ENCODE measurements at regions not wholly inside any gene's neighbourhood (a gene's known extent, or its start where the extent isn't known, plus 50 kb on each side); places are given as distances from the start of the nearest gene placed in this dataset.

- POLR2A ChIA-PET (ENCODE audit: partially characterized antibody) = no interaction called here
- no peaks in the 10 kb centered on the region for H3K23me2 ChIP-seq (ENCODE audit: low read depth, low read length)
Observed at GRCh38 chr11:92643827-92644226, 325.6 kb upstream of the MTNR1B start.

More at GRCh38 chr11:92643827-92644226, 325.6 kb upstream of the MTNR1B start:
- H3K4me3 ChIP-seq (ENCODE audit: extremely low read depth in 1 of 4, insufficient read depth in 2 of 4, low read depth in 3 of 4, low read length in 4 of 4) = no peak overlapping the region
- H2BK120ac ChIP-seq (replicated peaks; ENCODE audit: low read depth, low read length) = no peak overlapping the region
- no peaks in the 10 kb centered on the region for H3K9me3 ChIP-seq (ENCODE audit: insufficient read depth in 2 of 2, low read depth in 1 of 2, low read length in 1 of 2)
- no peaks in the 10 kb centered on the region for H3K4me1 ChIP-seq (replicated peaks in 1 of 4; ENCODE audit: control insufficient read depth in 3 of 4, insufficient read depth in 4 of 4, low read length in 3 of 4)
- no peaks in the 10 kb centered on the region for H3K79me1 ChIP-seq (ENCODE audit: low read depth, low read length)
- no peak overlapping the region for H3K9ac ChIP-seq (replicated peaks in 1 of 4; ENCODE audit: extremely low read depth in 1 of 4, low read depth in 3 of 4, low read length in 3 of 4)
- DNase-seq (ENCODE audit: low read depth in 1 of 2, low spot score in 2 of 2) (no peak), FAIRE-seq (no peak)
- no peaks in the 10 kb centered on the region for H4K20me1 ChIP-seq (replicated peaks in 1 of 2; ENCODE audit: control insufficient read depth in 1 of 2, insufficient read depth in 2 of 2, low read length in 2 of 2)
- H3K27ac ChIP-seq (ENCODE audit: low read depth, low read length) = no peak overlapping the region
- H4K5ac ChIP-seq (ENCODE audit: insufficient read length, low read depth, low read length) = no peak overlapping the region
- 90% methylated on average over 2 of the region's 2 CpGs; no CpG with 5 or more reads in 1 of the 2 experiments for WGBS, 2 experiments (ENCODE audit: extremely low coverage in 1 of 2, insufficient coverage in 1 of 2, insufficient read length in 1 of 2, insufficient replicate concordance in 2 of 2, low coverage in 1 of 2, low lambda C conversion rate in 2 of 2, missing lambda C conversion rate in 1 of 2)
- no peak for TF ChIP-seq CHD2 (IDR thresholded peaks at IDR 0.05; ENCODE audit: low read length)
- no peak for TF ChIP-seq SP2 (IDR thresholded peaks at IDR 0.05; ENCODE audit: low read length)
- TF ChIP-seq POLR2A (IDR thresholded peaks at IDR 0.05; ENCODE audit: control extremely low read depth in 1 of 2, low read depth in 2 of 2, low read length in 2 of 2) = no peak
- TF ChIP-seq KDM4A (IDR thresholded peaks at IDR 0.05; ENCODE audit: low read depth, low read length, severe bottlenecking) = no peak
- no peak for TF ChIP-seq ASH2L (IDR thresholded peaks at IDR 0.05; ENCODE audit: low read length)
- no peaks in the 10 kb centered on the region for H3K79me2 ChIP-seq (ENCODE audit: control insufficient read depth in 1 of 2, insufficient read depth in 2 of 2, low read length in 2 of 2)
- CTCF ChIA-PET (ENCODE audit: partially characterized antibody) = no interaction called here
- H3K4ac ChIP-seq (replicated peaks; ENCODE audit: insufficient read length, low read depth, low read length) = no peak overlapping the region
- no peak overlapping the region for H2BK12ac ChIP-seq (ENCODE audit: low read depth, low read length)
- no peak overlapping the region for H2BK15ac ChIP-seq (ENCODE audit: low read length)
- H2BK20ac ChIP-seq (ENCODE audit: low read length) = no peak overlapping the region
- H3K4me2 ChIP-seq (ENCODE audit: insufficient read depth in 1 of 2, low read depth in 2 of 2, low read length in 2 of 2) = no peak overlapping the region
- H3K23ac ChIP-seq (ENCODE audit: insufficient read length) = no peak overlapping the region
- no peak overlapping the region for H3K56ac ChIP-seq (replicated peaks; ENCODE audit: insufficient read length, low read depth, low read length)
- H4K8ac ChIP-seq (ENCODE audit: extremely low read depth, insufficient read depth, low read length) = no peak overlapping the region
- no peak overlapping the region for H4K91ac ChIP-seq (replicated peaks; ENCODE audit: insufficient read length, low read length)
- no peak overlapping the region for H2AFZ ChIP-seq (ENCODE audit: low read length)
- no peak overlapping the region for H3K18ac ChIP-seq (ENCODE audit: extremely low read depth, low read length)
- H3K36me3 ChIP-seq (ENCODE audit: control insufficient read depth in 2 of 4, insufficient read depth in 4 of 4, low read length in 3 of 4) = no peaks in the 10 kb centered on the region
- H2AK5ac ChIP-seq (ENCODE audit: low read depth, low read length) = no peak overlapping the region
- H3K27me3 ChIP-seq (replicated peaks in 1 of 4; ENCODE audit: control insufficient read depth in 3 of 4, extremely low read depth in 1 of 4, insufficient read depth in 3 of 4, low read length in 3 of 4) = no peaks in the 10 kb centered on the region; a peak in 1 of 7 replicates
- no peak overlapping the region for H2BK5ac ChIP-seq (ENCODE audit: low read depth, low read length)
- no peak overlapping the region for H3K14ac ChIP-seq (ENCODE audit: insufficient read length)
